Choroid plexus epithelial cell (primary cell): ENCODE measurements at regions not wholly inside any gene's neighbourhood (a gene's known extent, or its start where the extent isn't known, plus 50 kb on each side); places are given as distances from the start of the nearest gene placed in this dataset.
"Not testable (repeated sequence)": the region's sequence is repeated elsewhere in the genome, so short reads cannot be mapped to it uniquely, and the experiment has no call there.

Experiments used
- DNase-seq: peaks from one replicate; pipeline ENCODE4 v3.0.0-alpha.2; 2010; ENCODE audit warnings: low read depth
- H3K4me3 ChIP-seq: 2 replicates; pipeline ENCODE4 v1.5.1; 2011; ENCODE audit warnings: low read depth, mild to moderate bottlenecking, control low read depth, low read length, moderate library complexity
- CTCF ChIP-seq: conservative IDR thresholded peaks from 2 replicates; pipeline ENCODE4 v1.5.1; 2011; ENCODE audit warnings: low read depth, mild to moderate bottlenecking, control low read depth, inconsistent platforms, low read length, moderate library complexity

DNA sequence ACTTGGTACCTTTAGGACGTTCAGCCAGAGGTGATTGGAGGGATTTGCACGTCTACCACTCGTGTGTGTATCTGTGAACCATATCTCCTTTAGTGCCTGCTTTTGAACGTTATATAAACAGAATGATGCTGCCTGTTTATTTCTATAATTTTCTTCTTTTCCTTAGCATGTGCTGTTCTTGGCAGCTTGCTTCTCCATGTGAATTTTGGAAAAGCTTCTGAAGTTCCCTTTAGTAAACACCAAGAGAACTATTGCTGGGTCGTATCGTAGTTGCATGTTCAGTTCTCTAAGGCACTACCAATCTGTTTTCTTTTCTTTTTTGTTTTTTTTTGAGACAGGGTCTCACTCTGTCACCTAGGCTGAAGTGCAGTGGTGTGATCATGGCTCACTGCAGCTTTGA, 73.8 kb upstream of the FANCC start:
- not testable (repeated sequence) for H3K4me3 ChIP-seq, DNase-seq

DNA sequence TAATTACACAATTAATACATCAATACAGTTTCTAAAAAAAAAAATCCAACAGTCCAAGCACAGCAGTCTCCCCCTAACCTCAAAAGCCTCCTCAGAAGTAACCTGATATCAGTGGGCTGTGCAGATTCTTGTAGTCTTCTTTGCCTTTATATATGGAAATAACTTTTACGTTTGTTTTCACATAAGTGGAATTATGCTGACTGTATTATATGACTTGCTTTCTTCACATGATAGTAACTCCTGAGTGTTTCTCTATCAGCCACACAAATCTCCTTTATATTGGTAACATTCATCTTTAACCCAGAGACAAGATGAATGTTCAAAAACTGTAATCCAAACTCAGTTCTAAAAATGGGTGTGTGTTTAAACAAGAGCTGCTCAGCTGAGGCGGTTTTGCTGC, 71.9 kb upstream of the FANCC start:
- no peak for TF ChIP-seq CTCF
- no peak overlapping the region for H3K4me3 ChIP-seq
- DNase-seq, result no peak

GRCh38 chr9:95386843-95387242, 69.3 kb upstream of the FANCC start:
- TF ChIP-seq CTCF, result no peak
- DNase-seq, result no peak
- no peak overlapping the region for H3K4me3 ChIP-seq

DNA sequence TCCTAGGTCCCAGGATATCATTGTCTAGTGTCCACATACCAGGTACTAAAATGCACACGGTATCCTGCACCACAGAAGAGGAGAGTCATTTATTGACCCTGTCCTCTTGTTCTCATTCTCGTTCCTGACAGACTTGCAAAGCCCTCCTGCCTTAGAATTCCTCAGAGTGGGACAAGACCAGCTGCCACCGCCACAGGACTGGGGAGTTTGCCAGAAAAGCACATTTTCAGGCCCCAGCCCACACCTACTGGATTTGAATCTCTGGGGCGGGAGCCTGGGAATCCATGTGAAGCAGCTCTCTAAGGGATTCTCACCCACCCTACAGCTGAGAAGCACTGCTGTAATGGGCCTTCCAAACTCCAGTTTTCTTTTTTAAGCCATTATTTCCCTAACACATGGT, 68.0 kb upstream of the FANCC start:
- TF ChIP-seq CTCF, result no peak
- no peak for DNase-seq
- no peak overlapping the region for H3K4me3 ChIP-seq

DNA sequence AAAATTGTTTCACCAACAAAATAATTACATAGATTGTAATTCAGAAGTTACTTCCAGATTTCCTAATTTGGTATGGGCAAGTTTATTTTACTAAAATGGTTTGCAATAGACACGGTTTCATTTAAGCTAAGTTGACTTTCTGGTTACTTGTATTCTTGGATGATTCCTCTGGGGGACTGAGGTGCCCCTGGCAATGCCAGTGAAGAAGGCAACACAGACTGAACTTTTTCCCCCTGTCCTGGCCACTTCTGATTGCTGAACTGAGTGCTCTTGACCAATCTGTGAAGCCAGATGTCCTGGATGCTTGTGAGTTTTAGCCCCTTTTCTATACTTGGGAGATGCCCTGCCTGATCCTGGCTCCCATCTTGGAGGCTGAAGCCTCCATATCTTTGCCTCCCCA, 66.3 kb upstream of the FANCC start:
- no peak overlapping the region for H3K4me3 ChIP-seq
- no peak for DNase-seq
- TF ChIP-seq CTCF, result no peak

DNA sequence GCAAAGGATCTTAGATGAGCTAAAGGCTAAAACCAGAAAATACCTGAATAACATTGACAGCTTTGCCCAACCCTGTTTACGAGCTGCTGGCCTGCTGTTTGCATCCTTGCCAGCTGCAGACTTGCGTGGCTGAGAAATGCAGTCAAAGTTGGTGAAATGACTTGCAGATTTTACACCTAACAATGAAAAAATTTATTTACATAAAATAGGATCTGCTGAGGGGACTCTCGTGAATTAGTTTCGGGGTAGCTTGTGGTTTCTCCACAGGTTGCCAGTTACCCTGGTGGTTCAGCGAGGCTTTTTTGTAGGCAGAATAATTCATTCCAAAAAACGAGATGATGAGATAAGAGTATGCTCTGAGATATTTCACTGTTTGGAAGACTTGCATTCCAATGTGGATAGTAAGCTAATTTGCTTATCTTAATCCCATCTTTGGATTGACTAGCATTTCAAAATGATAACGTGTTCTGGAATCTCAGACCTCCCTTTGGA, 65.7 kb upstream of the FANCC start:
- no peak for TF ChIP-seq CTCF
- peak; percentile 50 for DNase-seq
- no peak overlapping the region for H3K4me3 ChIP-seq

DNA sequence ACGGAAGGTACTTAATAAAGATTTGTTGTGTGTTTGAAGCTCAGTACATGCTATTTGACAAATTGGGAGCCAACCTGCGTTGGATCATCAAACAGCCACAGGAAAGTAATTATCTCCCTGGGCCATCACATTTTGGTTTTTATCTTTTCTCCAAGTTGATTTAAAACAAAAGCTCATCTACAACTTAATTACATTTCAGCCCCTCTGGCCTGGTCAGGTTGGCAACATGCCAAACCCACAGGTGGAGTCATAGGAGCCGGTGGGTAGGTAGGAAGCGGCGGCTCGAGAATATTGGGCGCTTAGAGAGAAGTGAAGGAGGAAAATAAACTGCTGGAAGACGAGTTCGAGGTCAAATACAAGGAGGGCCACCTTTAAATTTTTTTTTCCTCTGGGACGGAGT, 64.9 kb upstream of the FANCC start:
- TF ChIP-seq CTCF, result no peak
- H3K4me3 ChIP-seq, result no peak overlapping the region
- no peak for DNase-seq

- no peak overlapping the region for H3K4me3 ChIP-seq
- peak; percentile 66 for DNase-seq
- no peak for TF ChIP-seq CTCF
These were observed 63.7 kb upstream of the FANCC start for GRCh38 chr9:95381221-95381620.
